ENCODE measurements at regions not wholly inside any gene's neighbourhood (a gene's known extent, or its start where the extent isn't known, plus 50 kb on each side); places are given as distances from the start of the nearest gene placed in this dataset.

DNA sequence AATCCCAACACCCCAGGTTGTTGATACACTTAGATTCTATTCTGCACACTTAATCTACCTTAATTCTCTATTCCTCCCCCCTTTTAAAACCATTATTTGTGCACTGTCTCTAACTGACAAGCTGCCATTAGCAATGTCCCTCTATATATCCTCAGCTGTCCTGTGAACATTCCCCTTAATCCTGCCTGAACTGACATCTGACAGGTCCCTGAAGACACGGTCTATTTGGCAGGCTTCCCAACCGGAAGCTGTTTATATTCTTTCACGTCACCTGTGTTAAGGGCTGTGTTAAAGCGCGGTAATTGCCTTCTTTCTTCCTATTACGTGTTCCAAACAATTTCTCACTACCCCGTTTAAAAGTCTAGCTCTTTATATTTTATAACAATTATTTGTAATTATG is 277.3 kb downstream of the CDH9 start:
- no peak for DNase-seq (ENCODE audit: low spot score)
- H3K9me3 Mint-ChIP-seq (ENCODE audit: low read depth): no peaks in the 10 kb centered on the region
- H3K4me3 Mint-ChIP-seq (ENCODE audit: unreplicated experiment): no peak overlapping the region
- no peak overlapping the region for H3K27ac Mint-ChIP-seq (ENCODE audit: unreplicated experiment)
- no peaks in the 10 kb centered on the region for H3K4me1 Mint-ChIP-seq (ENCODE audit: low read depth)
- no peaks in the 10 kb centered on the region for H3K36me3 Mint-ChIP-seq (ENCODE audit: low read depth)
- no peaks in the 10 kb centered on the region for H3K27me3 Mint-ChIP-seq (ENCODE audit: low read depth)
- TF ChIP-seq, protein P1, sequence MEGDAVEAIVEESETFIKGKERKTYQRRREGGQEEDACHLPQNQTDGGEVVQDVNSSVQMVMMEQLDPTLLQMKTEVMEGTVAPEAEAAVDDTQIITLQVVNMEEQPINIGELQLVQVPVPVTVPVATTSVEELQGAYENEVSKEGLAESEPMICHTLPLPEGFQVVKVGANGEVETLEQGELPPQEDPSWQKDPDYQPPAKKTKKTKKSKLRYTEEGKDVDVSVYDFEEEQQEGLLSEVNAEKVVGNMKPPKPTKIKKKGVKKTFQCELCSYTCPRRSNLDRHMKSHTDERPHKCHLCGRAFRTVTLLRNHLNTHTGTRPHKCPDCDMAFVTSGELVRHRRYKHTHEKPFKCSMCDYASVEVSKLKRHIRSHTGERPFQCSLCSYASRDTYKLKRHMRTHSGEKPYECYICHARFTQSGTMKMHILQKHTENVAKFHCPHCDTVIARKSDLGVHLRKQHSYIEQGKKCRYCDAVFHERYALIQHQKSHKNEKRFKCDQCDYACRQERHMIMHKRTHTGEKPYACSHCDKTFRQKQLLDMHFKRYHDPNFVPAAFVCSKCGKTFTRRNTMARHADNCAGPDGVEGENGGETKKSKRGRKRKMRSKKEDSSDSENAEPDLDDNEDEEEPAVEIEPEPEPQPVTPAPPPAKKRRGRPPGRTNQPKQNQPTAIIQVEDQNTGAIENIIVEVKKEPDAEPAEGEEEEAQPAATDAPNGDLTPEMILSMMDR (IDR thresholded peaks at IDR 0.05): no peak

DNA sequence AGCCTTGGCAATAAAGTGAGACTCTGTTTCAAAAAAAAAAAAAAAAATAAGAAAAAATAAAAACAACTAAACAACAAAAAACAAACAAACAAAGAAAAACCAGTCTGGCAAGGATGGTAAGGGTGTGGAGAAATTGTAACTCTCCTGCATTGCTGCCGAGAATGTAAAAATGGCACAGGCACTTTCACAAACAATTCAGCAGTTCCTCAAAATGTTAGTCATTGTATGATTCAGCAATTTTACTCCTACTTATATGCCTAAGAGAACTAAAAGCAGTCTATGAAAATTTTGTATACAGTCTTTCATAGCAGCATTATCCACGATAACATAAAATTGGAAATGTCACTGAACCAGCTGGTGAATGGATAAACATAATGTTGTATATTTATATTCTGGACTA is 280.4 kb downstream of the CDH9 start:
- Mint-ChIP-seq H3K27me3 (ENCODE audit: low read depth) (no peaks in the 10 kb centered on the region), H3K9me3 (ENCODE audit: low read depth) (no peaks in the 10 kb centered on the region), H3K4me1 (ENCODE audit: low read depth) (no peaks in the 10 kb centered on the region), H3K36me3 (ENCODE audit: low read depth) (no peaks in the 10 kb centered on the region), H3K27ac (ENCODE audit: unreplicated experiment) (no peak overlapping the region), H3K4me3 (ENCODE audit: unreplicated experiment) (no peak overlapping the region)
- TF ChIP-seq, protein P1 (IDR thresholded peaks at IDR 0.05): no peak
- no peak for DNase-seq (ENCODE audit: low spot score)

DNA sequence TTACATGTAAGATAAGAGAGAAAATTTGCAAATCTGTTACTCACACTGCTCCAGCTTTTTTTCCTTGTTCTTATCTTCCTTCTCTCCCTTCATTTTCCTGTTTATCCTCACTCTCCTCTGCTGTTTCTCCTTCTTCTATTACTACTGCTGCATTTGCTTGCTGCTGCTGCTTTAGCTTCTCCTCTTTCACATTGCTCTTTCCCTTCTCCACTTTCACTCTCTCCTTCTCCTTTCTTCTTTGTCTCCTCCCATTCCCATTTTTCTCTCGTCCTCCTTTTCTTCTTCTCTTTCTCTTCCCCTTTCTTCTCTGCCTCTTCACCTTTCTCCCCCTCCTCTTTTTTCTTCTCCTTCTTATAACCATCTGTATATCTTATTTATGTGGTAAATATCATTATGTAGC is 288.6 kb downstream of the CDH9 start:
- Mint-ChIP-seq H3K27ac (ENCODE audit: unreplicated experiment) (no peak overlapping the region), H3K36me3 (ENCODE audit: low read depth) (no peaks in the 10 kb centered on the region), H3K4me3 (ENCODE audit: unreplicated experiment) (no peak overlapping the region), H3K4me1 (ENCODE audit: low read depth) (no peaks in the 10 kb centered on the region), H3K27me3 (ENCODE audit: low read depth) (peaks cover 6% of the 10 kb centered on the region), H3K9me3 (ENCODE audit: low read depth) (no peaks in the 10 kb centered on the region)
- TF ChIP-seq, protein P1 (IDR thresholded peaks at IDR 0.05): no peak
- no peak for DNase-seq (ENCODE audit: low spot score)

DNA sequence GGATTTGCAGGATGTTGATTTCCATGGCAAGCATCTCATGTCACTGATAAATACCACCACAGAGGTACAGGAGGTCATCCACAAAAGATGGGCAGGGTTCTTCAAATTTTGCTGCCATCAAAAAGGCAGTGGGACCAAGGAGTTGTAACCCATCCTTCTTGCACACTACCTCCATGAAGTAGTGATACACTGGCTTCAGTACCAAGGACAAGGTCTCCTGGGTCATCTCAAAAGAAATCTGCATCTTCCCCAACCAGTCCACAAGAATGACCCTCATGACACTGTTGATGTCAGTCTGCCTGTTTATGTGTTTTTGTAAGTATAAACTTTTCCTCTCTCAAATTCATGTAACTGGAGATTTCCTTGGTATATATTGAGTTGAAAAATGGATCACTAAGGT is 298.2 kb downstream of the CDH9 start:
- Mint-ChIP-seq H3K27ac (ENCODE audit: unreplicated experiment) (no peak overlapping the region), H3K9me3 (ENCODE audit: low read depth) (peaks cover 3% of the 10 kb centered on the region), H3K27me3 (ENCODE audit: low read depth) (no peaks in the 10 kb centered on the region), H3K36me3 (ENCODE audit: low read depth) (no peaks in the 10 kb centered on the region), H3K4me1 (ENCODE audit: low read depth) (no peaks in the 10 kb centered on the region), H3K4me3 (ENCODE audit: unreplicated experiment) (no peak overlapping the region)
- DNase-seq (ENCODE audit: low spot score): no peak
- TF ChIP-seq, protein P1 (IDR thresholded peaks at IDR 0.05): no peak

DNA sequence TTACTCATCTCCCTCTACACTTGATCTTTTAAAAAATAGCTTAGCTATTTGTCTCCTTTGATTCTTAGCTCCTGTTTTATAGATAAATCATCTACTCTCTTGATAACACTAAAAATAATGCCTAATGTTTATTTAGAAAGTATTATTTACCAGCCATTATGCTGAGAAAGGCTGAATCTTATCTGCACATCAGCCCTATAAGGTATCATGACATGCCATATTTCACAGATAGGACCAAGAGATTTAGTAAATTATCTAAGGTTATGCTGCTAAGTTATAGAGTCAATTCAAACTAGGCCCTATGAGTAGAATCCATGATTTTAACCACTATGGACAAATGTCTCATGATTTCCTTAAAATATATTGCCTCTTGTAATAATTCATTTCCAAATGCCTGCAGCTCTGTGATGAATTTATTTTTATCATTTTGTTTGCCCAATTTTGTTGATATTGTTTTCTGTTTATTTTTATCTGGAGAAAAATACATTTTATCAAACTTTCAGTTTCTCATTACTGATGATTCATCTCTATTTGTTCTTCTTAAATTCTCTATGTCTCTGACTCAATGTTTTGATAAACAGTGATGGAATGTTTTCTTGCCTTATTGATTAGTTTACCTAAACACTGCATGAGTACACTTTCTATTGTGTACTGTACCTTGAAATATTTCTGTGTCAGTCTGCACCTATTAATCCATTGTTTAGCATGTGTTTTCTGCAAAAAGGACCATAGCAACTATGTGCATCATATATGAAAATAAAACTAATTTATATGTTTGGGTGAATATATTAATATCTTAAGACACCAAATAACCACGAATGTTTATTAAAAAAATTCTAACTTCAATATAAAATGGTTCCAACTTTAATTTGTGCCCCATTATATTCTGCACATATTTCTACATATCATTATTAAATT is 300.8 kb downstream of the CDH9 start:
- Mint-ChIP-seq H3K9me3 (ENCODE audit: low read depth) (peaks cover 3% of the 10 kb centered on the region), H3K27me3 (ENCODE audit: low read depth) (no peaks in the 10 kb centered on the region), H3K4me1 (ENCODE audit: low read depth) (no peaks in the 10 kb centered on the region), H3K36me3 (ENCODE audit: low read depth) (no peaks in the 10 kb centered on the region), H3K4me3 (ENCODE audit: unreplicated experiment) (no peak overlapping the region), H3K27ac (ENCODE audit: unreplicated experiment) (no peak overlapping the region)
- TF ChIP-seq, protein P1 (IDR thresholded peaks at IDR 0.05): no peak
- no peak for DNase-seq (ENCODE audit: low spot score)
